ENCODE measurements at regions not wholly inside any gene's neighbourhood (a gene's known extent, or its start where the extent isn't known, plus 50 kb on each side); places are given as distances from the start of the nearest gene placed in this dataset.

GRCh38 chr3:40996827-40997710 lies 202.2 kb upstream of the CTNNB1 start:
- TF ChIP-seq KHSRP (IDR thresholded peaks at IDR 0.05) (no peak), NRF1 (conservative IDR thresholded peaks at IDR 0.05 in 1 of 2, IDR thresholded peaks at IDR 0.05 in 1 of 2) (no peak), NEUROD1 (IDR thresholded peaks at IDR 0.05; ENCODE audit: borderline replicate concordance, low read depth, low read length, partially characterized antibody) (no peak), CTCF (IDR thresholded peaks at IDR 0.05 in 2 of 3, conservative IDR thresholded peaks at IDR 0.05 in 1 of 3; ENCODE audit: insufficient read depth in 2 of 3, low read depth in 1 of 3, low read length in 3 of 3) (no peak)
